ENCODE measurements at regions not wholly inside any gene's neighbourhood (a gene's known extent, or its start where the extent isn't known, plus 50 kb on each side); places are given as distances from the start of the nearest gene placed in this dataset.

- intact Hi-C loops (cut with micrococcal nuclease; ENCODE audit: unreplicated experiment) = no loop called here
- Histone ChIP-seq H3K79me2 (ENCODE audit: insufficient read depth, low read depth, low read length) (no peaks in the 10 kb centered on the region), H4K20me1 (ENCODE audit: insufficient read depth, low read length) (no peaks in the 10 kb centered on the region), H2AFZ (ENCODE audit: low read length) (no peak overlapping the region), H3K27ac (ENCODE audit: low read depth, low read length, poor library complexity, severe bottlenecking) (no peak overlapping the region), H3K9me3 (ENCODE audit: low read length) (no peaks in the 10 kb centered on the region), H3K36me3 (ENCODE audit: insufficient read depth, low read length) (no peaks in the 10 kb centered on the region), H3K4me3 (ENCODE audit: low read depth, low read length, poor library complexity, severe bottlenecking) (no peak overlapping the region), H3K4me2 (ENCODE audit: low read length) (no peak overlapping the region), H3K4me1 (ENCODE audit: insufficient read depth, low read length, poor library complexity, severe bottlenecking) (peaks cover 16% of the 10 kb centered on the region), H3K9me2 (ENCODE audit: insufficient read depth, low read length) (no peaks in the 10 kb centered on the region)
- ChIA-PET CTCF (ENCODE audit: unreplicated experiment) (no interaction called here), POLR2A (no interaction called here)
- no peak for TF ChIP-seq CTCF (conservative IDR thresholded peaks at IDR 0.05; ENCODE audit: low read length)
- no peak for TF ChIP-seq EZH2phosphoT487 (IDR thresholded peaks at IDR 0.05; ENCODE audit: borderline replicate concordance, low read depth, low read length)
- no peak for DNase-seq (ENCODE audit: low spot score)
- no TSS peak for BruUV-seq (replicated peaks)
Measured at GRCh38 chr1:217024911-217025310, 301.7 kb upstream of the ESRRG start.

GRCh38 chr1:217021956-217022355 is 298.7 kb upstream of the ESRRG start:
- H3K27ac ChIP-seq (ENCODE audit: low read depth, low read length, poor library complexity, severe bottlenecking) = no peak overlapping the region
- CTCF ChIA-PET (ENCODE audit: unreplicated experiment) = no interaction called here
- H2AFZ ChIP-seq (ENCODE audit: low read length) = no peak overlapping the region
- no peak overlapping the region for H3K4me3 ChIP-seq (ENCODE audit: low read depth, low read length, poor library complexity, severe bottlenecking)
- TF ChIP-seq EZH2phosphoT487 (IDR thresholded peaks at IDR 0.05; ENCODE audit: borderline replicate concordance, low read depth, low read length) (no peak), CTCF (conservative IDR thresholded peaks at IDR 0.05; ENCODE audit: low read length) (no peak)
- no peaks in the 10 kb centered on the region for H3K36me3 ChIP-seq (ENCODE audit: insufficient read depth, low read length)
- H3K9me3 ChIP-seq (ENCODE audit: low read length) = no peaks in the 10 kb centered on the region
- peaks cover 3% of the 10 kb centered on the region for H3K4me1 ChIP-seq (ENCODE audit: insufficient read depth, low read length, poor library complexity, severe bottlenecking)
- BruUV-seq (replicated peaks) = no TSS peak
- DNase-seq (ENCODE audit: low spot score) = no peak
- H3K79me2 ChIP-seq (ENCODE audit: insufficient read depth, low read depth, low read length) = no peaks in the 10 kb centered on the region
- no peak overlapping the region for H3K4me2 ChIP-seq (ENCODE audit: low read length)
- H4K20me1 ChIP-seq (ENCODE audit: insufficient read depth, low read length) = no peaks in the 10 kb centered on the region
- intact Hi-C loops (cut with micrococcal nuclease; ENCODE audit: unreplicated experiment) = no loop called here
- no peaks in the 10 kb centered on the region for H3K9me2 ChIP-seq (ENCODE audit: insufficient read depth, low read length)
- POLR2A ChIA-PET = no interaction called here

- Histone ChIP-seq H3K4me3 (ENCODE audit: low read depth, low read length, poor library complexity, severe bottlenecking) (no peak overlapping the region), H3K9me3 (ENCODE audit: low read length) (no peaks in the 10 kb centered on the region), H3K27ac (ENCODE audit: low read depth, low read length, poor library complexity, severe bottlenecking) (no peak overlapping the region), H3K36me3 (ENCODE audit: insufficient read depth, low read length) (no peaks in the 10 kb centered on the region), H2AFZ (ENCODE audit: low read length) (no peak overlapping the region), H3K4me1 (ENCODE audit: insufficient read depth, low read length, poor library complexity, severe bottlenecking) (no peaks in the 10 kb centered on the region), H4K20me1 (ENCODE audit: insufficient read depth, low read length) (no peaks in the 10 kb centered on the region), H3K79me2 (ENCODE audit: insufficient read depth, low read depth, low read length) (no peaks in the 10 kb centered on the region), H3K9me2 (ENCODE audit: insufficient read depth, low read length) (no peaks in the 10 kb centered on the region), H3K4me2 (ENCODE audit: low read length) (no peak overlapping the region)
- TF ChIP-seq EZH2phosphoT487 (IDR thresholded peaks at IDR 0.05; ENCODE audit: borderline replicate concordance, low read depth, low read length) (no peak), CTCF (conservative IDR thresholded peaks at IDR 0.05; ENCODE audit: low read length) (no peak)
- BruUV-seq (replicated peaks) = no TSS peak
- intact Hi-C loops (cut with micrococcal nuclease; ENCODE audit: unreplicated experiment) = no loop called here
- DNase-seq (ENCODE audit: low spot score) = no peak
- CTCF ChIA-PET (ENCODE audit: unreplicated experiment) = no interaction called here
- POLR2A ChIA-PET = no interaction called here
Measured at GRCh38 chr1:217021400-217021799, 298.2 kb upstream of the ESRRG start.

Measured in OCI-LY7 (cell line).